ENCODE measurements at regions not wholly inside any gene's neighbourhood (a gene's known extent, or its start where the extent isn't known, plus 50 kb on each side); places are given as distances from the start of the nearest gene placed in this dataset.

GRCh38 chr17:34813290-34813689, 148.0 kb downstream of the CCT6B start:
- peaks cover 0 to 2% (median 0%) of the 10 kb centered on the region in 3 donors for H3K4me1 Mint-ChIP-seq
- no peak overlapping the region for H3K27ac Mint-ChIP-seq
- no peak overlapping the region for H3K4me3 Mint-ChIP-seq
- H3K9me3 Mint-ChIP-seq, result no peaks in the 10 kb centered on the region
- peaks cover 10% of the 10 kb centered on the region for H3K27me3 Mint-ChIP-seq
- no peaks in the 10 kb centered on the region for H3K36me3 Mint-ChIP-seq

GRCh38 chr17:34811561-34811960, 149.7 kb downstream of the CCT6B start:
- Mint-ChIP-seq H3K27me3 (peaks cover 6% of the 10 kb centered on the region), H3K36me3 (no peaks in the 10 kb centered on the region), H3K4me1 (no peaks in the 10 kb centered on the region), H3K9me3 (no peaks in the 10 kb centered on the region), H3K27ac (no peak overlapping the region), H3K4me3 (no peak overlapping the region)

- Mint-ChIP-seq H3K4me1 (no peaks in the 10 kb centered on the region), H3K4me3 (no peak overlapping the region), H3K36me3 (peaks cover 2% of the 10 kb centered on the region), H3K27me3 (peaks cover 3% of the 10 kb centered on the region), H3K27ac (no peak overlapping the region), H3K9me3 (peaks cover 1 to 5% (median 3%) of the 10 kb centered on the region in 3 donors)
Observed at GRCh38 chr17:34800661-34801060, 160.6 kb downstream of the CCT6B start.

- H3K27ac Mint-ChIP-seq, result no peak overlapping the region
- H3K27me3 Mint-ChIP-seq, result peaks cover 3% of the 10 kb centered on the region
- no peaks in the 10 kb centered on the region for H3K4me1 Mint-ChIP-seq
Observed at GRCh38 chr17:34799751-34800150, 161.5 kb downstream of the CCT6B start.

GRCh38 chr17:34798581-34798980, 162.7 kb downstream of the CCT6B start:
- H3K27me3 Mint-ChIP-seq, result peaks cover 6% of the 10 kb centered on the region
- peaks cover 2% of the 10 kb centered on the region for H3K36me3 Mint-ChIP-seq
- peaks cover 1 to 5% (median 3%) of the 10 kb centered on the region in 3 donors for H3K9me3 Mint-ChIP-seq
- no peaks in the 10 kb centered on the region for H3K4me1 Mint-ChIP-seq
- H3K4me3 Mint-ChIP-seq, result peak overlapping the region in 1 of 4 donors; percentile 64
- no peak overlapping the region for H3K27ac Mint-ChIP-seq

More at GRCh38 chr17:34799751-34800150, 161.5 kb downstream of the CCT6B start:
- Mint-ChIP-seq H3K9me3 (peaks cover 1 to 5% (median 3%) of the 10 kb centered on the region in 3 donors), H3K36me3 (peaks cover 2% of the 10 kb centered on the region), H3K4me3 (no peak overlapping the region)

- H3K4me1 Mint-ChIP-seq, result no peaks in the 10 kb centered on the region
- H3K9me3 Mint-ChIP-seq, result peaks cover 1 to 5% (median 3%) of the 10 kb centered on the region in 3 donors
- H3K27ac Mint-ChIP-seq, result no peak overlapping the region
- no peak overlapping the region for H3K4me3 Mint-ChIP-seq
- peaks cover 2% of the 10 kb centered on the region for H3K36me3 Mint-ChIP-seq
- peaks cover 8% of the 10 kb centered on the region for H3K27me3 Mint-ChIP-seq
Observed at GRCh38 chr17:34797720-34798119, 163.5 kb downstream of the CCT6B start.

GRCh38 chr17:34793231-34793908, 167.9 kb downstream of the CCT6B start:
- peaks cover 0 to 5% (median 0%) of the 10 kb centered on the region in 3 donors for H3K9me3 Mint-ChIP-seq
- H3K4me3 Mint-ChIP-seq, result no peak overlapping the region
- peaks cover 6% of the 10 kb centered on the region for H3K27me3 Mint-ChIP-seq
- H3K36me3 Mint-ChIP-seq, result no peaks in the 10 kb centered on the region
- no peak overlapping the region for H3K27ac Mint-ChIP-seq
- H3K4me1 Mint-ChIP-seq, result no peaks in the 10 kb centered on the region

- H3K4me1 Mint-ChIP-seq, result no peaks in the 10 kb centered on the region
- H3K36me3 Mint-ChIP-seq, result no peaks in the 10 kb centered on the region
- H3K27ac Mint-ChIP-seq, result no peak overlapping the region
- no peak overlapping the region for H3K4me3 Mint-ChIP-seq
- no peaks in the 10 kb centered on the region for H3K9me3 Mint-ChIP-seq
- peaks cover 5% of the 10 kb centered on the region for H3K27me3 Mint-ChIP-seq
Observed at GRCh38 chr17:34788696-34789095, 172.6 kb downstream of the CCT6B start.

GRCh38 chr17:34784526-34784925, 176.7 kb downstream of the CCT6B start:
- peaks cover 2% of the 10 kb centered on the region for H3K36me3 Mint-ChIP-seq
- H3K4me1 Mint-ChIP-seq, result no peaks in the 10 kb centered on the region
- peaks cover 0 to 5% (median 2%) of the 10 kb centered on the region in 3 donors for H3K9me3 Mint-ChIP-seq
- no peak overlapping the region for H3K4me3 Mint-ChIP-seq
- no peak overlapping the region for H3K27ac Mint-ChIP-seq
- peaks cover 2% of the 10 kb centered on the region for H3K27me3 Mint-ChIP-seq

- peaks cover 2% of the 10 kb centered on the region for H3K27me3 Mint-ChIP-seq
- H3K27ac Mint-ChIP-seq, result no peak overlapping the region
- H3K4me3 Mint-ChIP-seq, result no peak overlapping the region
- no peaks in the 10 kb centered on the region for H3K4me1 Mint-ChIP-seq
- peaks cover 2% of the 10 kb centered on the region for H3K36me3 Mint-ChIP-seq
- H3K9me3 Mint-ChIP-seq, result peaks cover 0 to 5% (median 5%) of the 10 kb centered on the region in 3 donors
Observed at GRCh38 chr17:34782271-34782670, 179.0 kb downstream of the CCT6B start.

GRCh38 chr17:34781571-34782108, 179.6 kb downstream of the CCT6B start:
- Mint-ChIP-seq H3K27me3 (no peaks in the 10 kb centered on the region), H3K27ac (no peak overlapping the region), H3K4me3 (no peak overlapping the region)

GRCh38 chr17:34781071-34781470, 180.2 kb downstream of the CCT6B start:
- Mint-ChIP-seq H3K9me3 (peaks cover 0 to 5% (median 5%) of the 10 kb centered on the region in 3 donors), H3K4me1 (no peaks in the 10 kb centered on the region), H3K27ac (no peak overlapping the region), H3K27me3 (no peaks in the 10 kb centered on the region), H3K36me3 (peaks cover 2% of the 10 kb centered on the region), H3K4me3 (peak overlapping the region in 1 of 4 donors; percentile 5)

More at GRCh38 chr17:34781571-34782108, 179.6 kb downstream of the CCT6B start:
- Mint-ChIP-seq H3K36me3 (peaks cover 2% of the 10 kb centered on the region), H3K4me1 (no peaks in the 10 kb centered on the region), H3K9me3 (peaks cover 0 to 5% (median 5%) of the 10 kb centered on the region in 3 donors)

- H3K27ac Mint-ChIP-seq, result no peak overlapping the region
- H3K27me3 Mint-ChIP-seq, result no peaks in the 10 kb centered on the region
- peaks cover 2% of the 10 kb centered on the region for H3K36me3 Mint-ChIP-seq
- no peak overlapping the region for H3K4me3 Mint-ChIP-seq
- peaks cover 0 to 5% (median 5%) of the 10 kb centered on the region in 3 donors for H3K9me3 Mint-ChIP-seq
- no peaks in the 10 kb centered on the region for H3K4me1 Mint-ChIP-seq
Observed at GRCh38 chr17:34780438-34780837, 180.8 kb downstream of the CCT6B start.

- no peak overlapping the region for H3K4me3 Mint-ChIP-seq
- H3K27ac Mint-ChIP-seq, result no peak overlapping the region
- peaks cover 2% of the 10 kb centered on the region for H3K36me3 Mint-ChIP-seq
- H3K4me1 Mint-ChIP-seq, result no peaks in the 10 kb centered on the region
- peaks cover 0 to 5% (median 5%) of the 10 kb centered on the region in 3 donors for H3K9me3 Mint-ChIP-seq
- peaks cover 10% of the 10 kb centered on the region for H3K27me3 Mint-ChIP-seq
Observed at GRCh38 chr17:34776456-34777443, 184.5 kb downstream of the CCT6B start.

GRCh38 chr17:34773036-34773435, 188.2 kb downstream of the CCT6B start:
- no peak overlapping the region for H3K27ac Mint-ChIP-seq
- no peaks in the 10 kb centered on the region for H3K9me3 Mint-ChIP-seq

More at GRCh38 chr17:34773036-34773435, 188.2 kb downstream of the CCT6B start:
- Mint-ChIP-seq H3K4me3 (no peak overlapping the region), H3K36me3 (no peaks in the 10 kb centered on the region), H3K27me3 (peaks cover 13% of the 10 kb centered on the region), H3K4me1 (no peaks in the 10 kb centered on the region)

Data from IgD-negative memory B cell (primary cell).